Activated T-helper 2 cell treated with anti-CD3 and anti-CD28 coated beads, Interferon-gamma antibody, Interleukin-2, Interleukin-4, amounts not matched to agents 10 μg/mL and 5 μg/mL and 100 μg/mL, durations not matched to agents 14 hours and 24 hours and 36 hours (primary cell): ENCODE measurements at regions not wholly inside any gene's neighbourhood (a gene's known extent, or its start where the extent isn't known, plus 50 kb on each side); places are given as distances from the start of the nearest gene placed in this dataset.
"Not testable (repeated sequence)": the region's sequence is repeated elsewhere in the genome, so short reads cannot be mapped to it uniquely, and the experiment has no call there.

Experiments used
- DNase-seq: peaks from one replicate; pipeline ENCODE4 v3.0.0; 2021; ENCODE audit warnings: low spot score
- H3K27ac Mint-ChIP-seq: one replicate; pipeline ENCODE4 v1.8.0; 2021; ENCODE audit warnings: mixed read lengths
- H3K27me3 Mint-ChIP-seq: one replicate; pipeline ENCODE4 v1.8.0; 2021; ENCODE audit warnings: low read depth, mixed read lengths
- H3K36me3 Mint-ChIP-seq: one replicate; pipeline ENCODE4 v1.8.0; 2021; ENCODE audit warnings: low read depth, mixed read lengths
- H3K4me1 Mint-ChIP-seq: one replicate; pipeline ENCODE4 v1.8.0; 2021; ENCODE audit warnings: low read depth, mixed read lengths
- H3K4me3 Mint-ChIP-seq: one replicate; pipeline ENCODE4 v1.8.0; 2021; ENCODE audit warnings: low read depth, mild to moderate bottlenecking, moderate library complexity, mixed read lengths
- H3K9me3 Mint-ChIP-seq: one replicate; pipeline ENCODE4 v1.8.0; 2021; ENCODE audit warnings: mixed read lengths
- intact Hi-C: fragments of 100-400 bp; cut with micrococcal nuclease; formaldehyde crosslinking; loops from one replicate; pipeline ENCODE4 v1.15.1; 2023

- DNase-seq, intact Hi-C loops, H3K27me3 Mint-ChIP-seq, H3K4me3 Mint-ChIP-seq, H3K9me3 Mint-ChIP-seq, H3K36me3 Mint-ChIP-seq, H3K27ac Mint-ChIP-seq: not testable (repeated sequence)
- H3K4me1 Mint-ChIP-seq, result peaks cover 11% of the 10 kb centered on the region
Measured at GRCh38 chr22:16911340-16911739, 86.1 kb upstream of the XKR3 start.

GRCh38 chr22:16902051-16902450 lies 76.8 kb upstream of the XKR3 start:
- H3K36me3 Mint-ChIP-seq, DNase-seq, H3K27me3 Mint-ChIP-seq, H3K4me3 Mint-ChIP-seq, H3K4me1 Mint-ChIP-seq, intact Hi-C loops, H3K9me3 Mint-ChIP-seq, H3K27ac Mint-ChIP-seq: not testable (repeated sequence)

- H3K36me3 Mint-ChIP-seq, H3K27me3 Mint-ChIP-seq, H3K4me1 Mint-ChIP-seq, H3K4me3 Mint-ChIP-seq, intact Hi-C loops, H3K27ac Mint-ChIP-seq, H3K9me3 Mint-ChIP-seq, DNase-seq: not testable (repeated sequence)
Measured at GRCh38 chr22:16901579-16901978, 76.4 kb upstream of the XKR3 start.

- not testable (repeated sequence) for H3K9me3 Mint-ChIP-seq, DNase-seq, H3K27ac Mint-ChIP-seq, H3K4me1 Mint-ChIP-seq, H3K27me3 Mint-ChIP-seq, H3K36me3 Mint-ChIP-seq, H3K4me3 Mint-ChIP-seq
- intact Hi-C loops, result loop anchor here (10.0 kb wide), 1 partner anchor 125 kb away; no protein-coding TSS in a partner anchor
Measured at GRCh38 chr22:16899358-16899757, 74.1 kb upstream of the XKR3 start.

GRCh38 chr22:16897365-16897764 lies 72.2 kb upstream of the XKR3 start:
- H3K9me3 Mint-ChIP-seq, H3K27me3 Mint-ChIP-seq: not testable (repeated sequence)

GRCh38 chr22:16891892-16892291 lies 66.7 kb upstream of the XKR3 start:
- H3K9me3 Mint-ChIP-seq, H3K36me3 Mint-ChIP-seq: not testable (repeated sequence)
- intact Hi-C loops, result loop anchor here (10.0 kb wide), 1 partner anchor 117 kb away; no protein-coding TSS in a partner anchor

More at GRCh38 chr22:16897365-16897764, 72.2 kb upstream of the XKR3 start:
- H3K27ac Mint-ChIP-seq, H3K4me1 Mint-ChIP-seq, H3K4me3 Mint-ChIP-seq, DNase-seq, H3K36me3 Mint-ChIP-seq: not testable (repeated sequence)
- intact Hi-C loops, result loop anchor here (10.0 kb wide), 1 partner anchor 123 kb away; no protein-coding TSS in a partner anchor

GRCh38 chr22:16876339-16876738 lies 51.1 kb upstream of the XKR3 start:
- H3K9me3 Mint-ChIP-seq, intact Hi-C loops, H3K4me3 Mint-ChIP-seq, DNase-seq, H3K36me3 Mint-ChIP-seq, H3K27ac Mint-ChIP-seq, H3K27me3 Mint-ChIP-seq: not testable (repeated sequence)
- H3K4me1 Mint-ChIP-seq, result peaks cover 11% of the 10 kb centered on the region

More at GRCh38 chr22:16891892-16892291, 66.7 kb upstream of the XKR3 start:
- H3K4me3 Mint-ChIP-seq, H3K27me3 Mint-ChIP-seq, H3K4me1 Mint-ChIP-seq, H3K27ac Mint-ChIP-seq, DNase-seq: not testable (repeated sequence)
